CD14-positive monocyte (primary cell): ENCODE measurements at regions not wholly inside any gene's neighbourhood (a gene's known extent, or its start where the extent isn't known, plus 50 kb on each side); places are given as distances from the start of the nearest gene placed in this dataset.

ENCODE experiments used
- DNase-seq, 3 donors: peaks; one replicate each; pipeline ENCODE4 v3.0.0-alpha.2; 2011 to 2022
- H2AFZ ChIP-seq: 2 replicates; pipeline ENCODE4 v1.6.0; 2012; ENCODE audit warnings: mild to moderate bottlenecking, low read depth, low read length, inconsistent platforms; ENCODE audit not compliant: insufficient read depth, poor library complexity, severe bottlenecking
- H3K27ac ChIP-seq, 2 donors: 1 replicate in 1 of 2; 2 replicates in 1 of 2; pipeline ENCODE4 v1.5.1; 2012 to 2013; ENCODE audit warnings: low read length in 2 of 2, control low read depth in 1 of 2, inconsistent platforms in 1 of 2, low read depth in 1 of 2, mild to moderate bottlenecking in 1 of 2
- H3K27me3 ChIP-seq, 2 donors: one replicate each; pipeline versions ENCODE4 v1.6.0 to v1.6.1; 2011 to 2013; ENCODE audit warnings: low read length in 2 of 2; ENCODE audit not compliant: control insufficient read depth in 2 of 2, insufficient read depth in 2 of 2
- H3K36me3 ChIP-seq, 2 donors: replicated peaks in 1 of 2; 1 replicate in 1 of 2; 2 replicates in 1 of 2; pipeline versions ENCODE4 v1.5.1 to v1.6.1; 2012 to 2013; ENCODE audit warnings: low read length in 2 of 2, control low read depth in 1 of 2, inconsistent platforms in 1 of 2, mild to moderate bottlenecking in 1 of 2; ENCODE audit not compliant: insufficient read depth in 2 of 2, control insufficient read depth in 1 of 2
- H3K4me1 ChIP-seq, 2 donors: 1 replicate in 1 of 2; 2 replicates in 1 of 2; pipeline versions ENCODE4 v1.5.1 to v1.6.1; 2012 to 2013; ENCODE audit warnings: low read length in 2 of 2, control low read depth in 1 of 2, inconsistent platforms in 1 of 2, mild to moderate bottlenecking in 1 of 2, moderate library complexity in 1 of 2; ENCODE audit not compliant: insufficient read depth in 2 of 2, control insufficient read depth in 1 of 2
- H3K4me2 ChIP-seq: replicated peaks from 2 replicates; pipeline ENCODE3; 2012; ENCODE audit warnings: low read length, moderate library complexity, mild to moderate bottlenecking; ENCODE audit not compliant: poor library complexity, severe bottlenecking; ENCODE audit errors: extremely low read depth
- H3K4me3 ChIP-seq, 3 experiments: fragments of 200-600 bp in 1 of 3; sonication (generic) in 1 of 3; replicated peaks in 1 of 3; 1 replicate in 2 of 3; 2 replicates in 1 of 3; pipeline ENCODE4 v1.5.1; 2011 to 2013; ENCODE audit warnings: low read length in 3 of 3, mild to moderate bottlenecking in 3 of 3, control low read depth in 2 of 3, low read depth in 2 of 3, inconsistent platforms in 1 of 3, moderate library complexity in 1 of 3
- H3K79me2 ChIP-seq: 2 replicates; pipeline ENCODE4 v1.6.0; 2012; ENCODE audit warnings: mild to moderate bottlenecking, control low read depth, inconsistent platforms, low read length, moderate library complexity; ENCODE audit not compliant: insufficient read depth
- H3K9ac ChIP-seq: 2 replicates; pipeline ENCODE4 v1.6.0; 2017; ENCODE audit warnings: low read length, mild to moderate bottlenecking; ENCODE audit not compliant: insufficient read depth, poor library complexity, severe bottlenecking
- H3K9me3 ChIP-seq, 2 donors: replicated peaks in 1 of 2; 1 replicate in 1 of 2; 2 replicates in 1 of 2; pipeline versions ENCODE4 v1.5.1 to v1.6.1; 2012 to 2013; ENCODE audit warnings: low read length in 2 of 2, control low read depth in 1 of 2; ENCODE audit not compliant: control insufficient read depth in 1 of 2, insufficient read depth in 1 of 2
- H4K20me1 ChIP-seq: 2 replicates; pipeline ENCODE4 v1.6.0; 2012; ENCODE audit warnings: mild to moderate bottlenecking, low read length, control low read depth, moderate library complexity; ENCODE audit not compliant: insufficient read depth
- H3K27ac Mint-ChIP-seq, 7 donors: one replicate each; pipeline ENCODE4 v1.8.0; 2020; ENCODE audit warnings: mild to moderate bottlenecking in 7 of 7, mixed read lengths in 7 of 7, moderate library complexity in 6 of 7, inconsistent platforms in 2 of 7
- H3K27me3 Mint-ChIP-seq, 3 donors: one replicate each; pipeline ENCODE4 v1.8.0; 2021 to 2022; ENCODE audit warnings: low read depth in 3 of 3, mild to moderate bottlenecking in 3 of 3, mixed read lengths in 3 of 3, moderate library complexity in 3 of 3, inconsistent platforms in 1 of 3
- H3K36me3 Mint-ChIP-seq, 2 donors: one replicate each; pipeline ENCODE4 v1.8.0; 2020; ENCODE audit warnings: mixed read lengths in 2 of 2, inconsistent platforms in 1 of 2, mild to moderate bottlenecking in 1 of 2
- H3K4me1 Mint-ChIP-seq: one replicate; pipeline ENCODE4 v1.8.0; 2020; ENCODE audit warnings: mild to moderate bottlenecking, mixed read lengths
- H3K4me3 Mint-ChIP-seq, 2 donors: one replicate each; pipeline ENCODE4 v1.8.0; 2020; ENCODE audit warnings: mild to moderate bottlenecking in 2 of 2, mixed read lengths in 2 of 2, moderate library complexity in 1 of 2
- H3K9me3 Mint-ChIP-seq, 7 donors: one replicate each; pipeline ENCODE4 v1.8.0; 2020 to 2022; ENCODE audit warnings: mixed read lengths in 7 of 7, mild to moderate bottlenecking in 6 of 7, moderate library complexity in 6 of 7, inconsistent platforms in 2 of 7
- CTCF ChIP-seq: fragments of 200-600 bp; IDR thresholded peaks from one replicate; pipeline ENCODE4 v1.8.0; 2022; ENCODE audit warnings: antibody characterized with exemption, mild to moderate bottlenecking
- WGBS: methylation state at CpG from one replicate; pipeline ENCODE4 v1.1.5; 2013; ENCODE audit warnings: missing lambda C conversion rate; ENCODE audit not compliant: insufficient coverage; 5-methylcytosine and 5-hydroxymethylcytosine counted together
- intact Hi-C, 2 donors: fragments of 100-400 bp; cut with micrococcal nuclease; formaldehyde crosslinking; loops; one replicate each; pipeline versions ENCODE4 v1.15.0 to v1.15.1; 2023

GRCh38 chr1:164361927-164362326 is 197.1 kb upstream of the PBX1 start:
- no peaks in the 10 kb centered on the region for H3K4me1 ChIP-seq
- H4K20me1 ChIP-seq, result no peaks in the 10 kb centered on the region
- Mint-ChIP-seq H3K4me3 (no peak overlapping the region), H3K4me1 (no peaks in the 10 kb centered on the region), H3K36me3 (no peaks in the 10 kb centered on the region), H3K27me3 (peaks cover 0 to 3% (median 0%) of the 10 kb centered on the region in 3 donors), H3K9me3 (peaks cover 3 to 16% (median 7%) of the 10 kb centered on the region in 7 donors), H3K27ac (peak overlapping the region in 1 of 7 donors; percentile 14)
- no peak overlapping the region for H3K4me3 ChIP-seq
- H2AFZ ChIP-seq, result no peak overlapping the region
- H3K9ac ChIP-seq, result no peak overlapping the region
- TF ChIP-seq CTCF, result no peak
- H3K9me3 ChIP-seq, result peaks cover 9 to 11% of the 10 kb centered on the region in 2 donors
- intact Hi-C loops, result no loop called here
- no peaks in the 10 kb centered on the region for H3K36me3 ChIP-seq
- no peak overlapping the region for H3K4me2 ChIP-seq
- H3K79me2 ChIP-seq, result no peaks in the 10 kb centered on the region
- H3K27me3 ChIP-seq, result no peaks in the 10 kb centered on the region
- no peak overlapping the region for H3K27ac ChIP-seq
- WGBS, result 77% methylated on average over 2 of the region's 2 CpGs
- no peak for DNase-seq

GRCh38 chr1:164363980-164364379 is 195.0 kb upstream of the PBX1 start:
- Mint-ChIP-seq H3K9me3 (peaks cover 3 to 18% (median 13%) of the 10 kb centered on the region in 7 donors), H3K36me3 (no peaks in the 10 kb centered on the region), H3K27ac (no peak overlapping the region), H3K4me3 (no peak overlapping the region), H3K27me3 (peaks cover 0 to 2% (median 0%) of the 10 kb centered on the region in 3 donors), H3K4me1 (no peaks in the 10 kb centered on the region)
- WGBS, result no CpG with 5 or more reads among the region's 1 CpG
- H4K20me1 ChIP-seq, result no peaks in the 10 kb centered on the region
- no peak overlapping the region for H2AFZ ChIP-seq
- no peaks in the 10 kb centered on the region for H3K36me3 ChIP-seq
- no peak for DNase-seq
- no peaks in the 10 kb centered on the region for H3K27me3 ChIP-seq
- TF ChIP-seq CTCF, result no peak
- H3K9ac ChIP-seq, result no peak overlapping the region
- H3K4me3 ChIP-seq, result no peak overlapping the region
- intact Hi-C loops, result no loop called here
- no peaks in the 10 kb centered on the region for H3K79me2 ChIP-seq
- H3K4me2 ChIP-seq, result no peak overlapping the region
- H3K4me1 ChIP-seq, result no peaks in the 10 kb centered on the region
- peaks cover 11% of the 10 kb centered on the region in 2 donors for H3K9me3 ChIP-seq
- H3K27ac ChIP-seq, result no peak overlapping the region
